BLaER1 treated with 17β-estradiol and CSF1 and Interleukin-3, amounts not matched to agents 10 nM and 100 nM (cell line): ENCODE measurements at regions not wholly inside any gene's neighbourhood (a gene's known extent, or its start where the extent isn't known, plus 50 kb on each side); places are given as distances from the start of the nearest gene placed in this dataset.

Experiments
- H3K27ac ChIP-seq, 11 experiments: shearing (Covaris generic); formaldehyde crosslinking; 2 replicates each; pipeline ENCODE4 v1.8.1; 2022
- H3K27me3 ChIP-seq, 11 experiments: shearing (Covaris generic); formaldehyde crosslinking; 2 replicates each; pipeline ENCODE4 v1.8.1; 2022
- H3K36me3 ChIP-seq, 11 experiments: shearing (Covaris generic); formaldehyde crosslinking; 2 replicates each; pipeline ENCODE4 v1.8.1; 2022
- H3K4me1 ChIP-seq, 10 experiments: shearing (Covaris generic); formaldehyde crosslinking; 2 replicates each; pipeline ENCODE4 v1.8.1; 2022
- H3K4me2 ChIP-seq, 11 experiments: shearing (Covaris generic); formaldehyde crosslinking; 2 replicates each; pipeline ENCODE4 v1.8.1; 2022
- H3K4me3 ChIP-seq, 10 experiments: shearing (Covaris generic); formaldehyde crosslinking; 2 replicates each; pipeline ENCODE4 v1.8.1; 2022
- H3K9ac ChIP-seq, 11 experiments: shearing (Covaris generic); formaldehyde crosslinking; 2 replicates each; pipeline ENCODE4 v1.8.1; 2022
- H3K9me3 ChIP-seq, 11 experiments: shearing (Covaris generic); formaldehyde crosslinking; replicated peaks in 1 of 11; 2 replicates each; pipeline ENCODE4 v1.8.1; 2022
- H4K20me1 ChIP-seq, 11 experiments: shearing (Covaris generic); formaldehyde crosslinking; 2 replicates each; pipeline ENCODE4 v1.8.1; 2022
- Cebpa-rat ChIP-seq, 11 experiments: shearing (Covaris generic); IDR thresholded peaks; 2 replicates each; pipeline ENCODE4 v1.8.1; 2022

GRCh38 chr18:38081516-38081915, 515.9 kb upstream of the CELF4 start:
- Histone ChIP-seq H3K4me1 (no peaks in the 10 kb centered on the region), H3K4me3 (no peak overlapping the region), H4K20me1 (no peaks in the 10 kb centered on the region), H3K4me2 (no peak overlapping the region), H3K9ac (no peak overlapping the region), H3K9me3 (no peaks in the 10 kb centered on the region), H3K36me3 (no peaks in the 10 kb centered on the region), H3K27ac (no peak overlapping the region), H3K27me3 (no peaks in the 10 kb centered on the region)
- TF ChIP-seq Cebpa-rat (IDR thresholded peaks at IDR 0.05): no peak

DNA sequence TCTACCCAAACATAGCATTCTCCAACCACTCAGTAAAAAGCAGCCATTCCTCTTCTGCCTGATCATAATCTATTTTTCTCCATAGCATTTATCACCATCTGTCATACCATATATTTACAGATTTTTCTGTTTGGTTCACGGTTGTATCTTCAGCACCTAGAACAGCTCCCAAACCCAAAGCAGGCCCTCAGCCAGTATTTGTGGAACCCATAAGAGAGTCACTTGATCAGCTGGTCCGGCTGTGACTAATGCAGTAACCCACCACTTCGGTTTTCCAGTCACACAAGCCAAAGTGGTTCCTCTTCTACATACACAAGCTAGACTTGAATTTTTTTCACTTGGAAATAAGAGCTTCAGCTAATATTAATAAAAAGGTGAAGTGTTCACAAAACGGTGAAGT, 511.6 kb upstream of the CELF4 start:
- Histone ChIP-seq H3K4me1 (no peaks in the 10 kb centered on the region), H3K27ac (no peak overlapping the region), H3K36me3 (no peaks in the 10 kb centered on the region), H3K27me3 (no peaks in the 10 kb centered on the region), H3K9me3 (no peaks in the 10 kb centered on the region), H3K4me3 (no peak overlapping the region), H3K4me2 (no peak overlapping the region), H3K9ac (no peak overlapping the region), H4K20me1 (no peaks in the 10 kb centered on the region)
- no peak for TF ChIP-seq Cebpa-rat (IDR thresholded peaks at IDR 0.05)

- Histone ChIP-seq H4K20me1 (no peaks in the 10 kb centered on the region), H3K27ac (no peak overlapping the region), H3K4me2 (no peak overlapping the region), H3K27me3 (no peaks in the 10 kb centered on the region), H3K9me3 (no peaks in the 10 kb centered on the region), H3K4me3 (no peak overlapping the region), H3K4me1 (no peaks in the 10 kb centered on the region), H3K9ac (no peak overlapping the region), H3K36me3 (no peaks in the 10 kb centered on the region)
- TF ChIP-seq Cebpa-rat (IDR thresholded peaks at IDR 0.05): no peak
Observed at GRCh38 chr18:38076346-38077070, 510.9 kb upstream of the CELF4 start.

- Histone ChIP-seq H3K4me1 (no peaks in the 10 kb centered on the region), H3K9ac (no peak overlapping the region), H3K9me3 (no peaks in the 10 kb centered on the region), H3K27me3 (no peaks in the 10 kb centered on the region), H4K20me1 (no peaks in the 10 kb centered on the region), H3K27ac (no peak overlapping the region), H3K4me3 (no peak overlapping the region), H3K4me2 (no peak overlapping the region), H3K36me3 (no peaks in the 10 kb centered on the region)
- no peak for TF ChIP-seq Cebpa-rat (IDR thresholded peaks at IDR 0.05)
Observed at GRCh38 chr18:38074298-38074876, 508.8 kb upstream of the CELF4 start.

DNA sequence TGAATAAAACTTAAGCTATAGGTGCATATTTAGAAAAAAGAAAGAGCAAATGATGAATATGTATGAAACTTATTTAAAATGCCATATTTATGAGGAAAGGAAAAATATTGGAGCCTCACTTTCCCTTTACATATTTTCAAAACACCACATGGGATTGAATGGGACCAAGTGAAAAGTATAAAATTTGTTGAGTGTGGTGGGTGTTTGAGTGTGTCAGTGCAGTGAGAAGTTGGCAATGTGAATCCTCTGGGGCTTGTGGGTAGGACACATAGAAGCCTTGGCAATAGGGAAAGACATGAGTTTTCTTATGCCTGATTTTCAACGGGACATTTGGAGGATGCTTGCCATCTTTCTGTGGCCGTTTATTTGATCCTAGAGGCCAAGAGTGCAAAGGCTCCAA, 502.2 kb upstream of the CELF4 start:
- no peaks in the 10 kb centered on the region for H4K20me1 ChIP-seq
- H3K4me2 ChIP-seq: no peak overlapping the region
- H3K36me3 ChIP-seq: no peaks in the 10 kb centered on the region
- H3K4me1 ChIP-seq: no peaks in the 10 kb centered on the region
- H3K9me3 ChIP-seq: peaks cover 0 to 6% (median 0%) of the 10 kb centered on the region in 11 experiments; a peak in 2 of 22 replicates
- no peak overlapping the region for H3K27ac ChIP-seq
- H3K27me3 ChIP-seq: no peaks in the 10 kb centered on the region
- H3K4me3 ChIP-seq: no peak overlapping the region
- H3K9ac ChIP-seq: no peak overlapping the region
- TF ChIP-seq Cebpa-rat (IDR thresholded peaks at IDR 0.05): no peak

- Histone ChIP-seq H3K9ac (no peak overlapping the region), H4K20me1 (no peaks in the 10 kb centered on the region), H3K4me3 (no peak overlapping the region), H3K27ac (no peak overlapping the region), H3K9me3 (peaks cover 0 to 6% (median 0%) of the 10 kb centered on the region in 11 experiments; a peak in 2 of 22 replicates), H3K4me2 (no peak overlapping the region), H3K36me3 (no peaks in the 10 kb centered on the region), H3K27me3 (no peaks in the 10 kb centered on the region), H3K4me1 (no peaks in the 10 kb centered on the region)
- TF ChIP-seq Cebpa-rat (IDR thresholded peaks at IDR 0.05): no peak
Observed at GRCh38 chr18:38067086-38067485, 501.5 kb upstream of the CELF4 start.

- no peaks in the 10 kb centered on the region for H3K9me3 ChIP-seq
- no peak overlapping the region for H3K4me3 ChIP-seq
Observed at GRCh38 chr18:38052879-38053590, 487.4 kb upstream of the CELF4 start.

DNA sequence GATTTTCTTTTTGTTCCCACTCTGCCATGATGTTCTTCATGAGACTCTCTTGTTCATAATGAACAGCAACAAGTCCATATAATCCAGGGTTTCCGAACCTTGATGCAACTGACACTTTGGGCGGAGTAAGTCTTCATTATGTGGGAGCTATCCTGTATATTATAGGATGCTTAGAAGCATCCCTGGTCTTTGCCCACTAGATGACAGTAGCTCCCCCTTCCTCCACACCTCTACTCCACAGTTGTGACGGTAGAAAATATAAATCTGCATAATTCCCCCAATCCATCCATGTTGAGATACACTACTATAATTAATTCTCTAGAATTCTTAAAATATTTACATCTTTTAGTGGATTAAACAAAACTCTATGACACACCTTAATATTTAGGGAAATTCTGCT, 482.2 kb upstream of the CELF4 start:
- no peak for TF ChIP-seq Cebpa-rat (IDR thresholded peaks at IDR 0.05)

More at GRCh38 chr18:38052879-38053590, 487.4 kb upstream of the CELF4 start:
- H3K27ac ChIP-seq: no peak overlapping the region
- H3K36me3 ChIP-seq: no peaks in the 10 kb centered on the region
- H3K4me1 ChIP-seq: no peaks in the 10 kb centered on the region
- no peaks in the 10 kb centered on the region for H3K27me3 ChIP-seq
- H3K4me2 ChIP-seq: no peak overlapping the region
- TF ChIP-seq Cebpa-rat (IDR thresholded peaks at IDR 0.05): no peak
- H3K9ac ChIP-seq: no peak overlapping the region
- no peaks in the 10 kb centered on the region for H4K20me1 ChIP-seq

GRCh38 chr18:38046651-38047050, 481.1 kb upstream of the CELF4 start:
- H3K9me3 ChIP-seq: no peaks in the 10 kb centered on the region
- H3K9ac ChIP-seq: no peak overlapping the region
- H3K4me1 ChIP-seq: no peaks in the 10 kb centered on the region
- no peak overlapping the region for H3K4me2 ChIP-seq
- H3K27me3 ChIP-seq: no peaks in the 10 kb centered on the region
- no peak for TF ChIP-seq Cebpa-rat (IDR thresholded peaks at IDR 0.05)
- H3K27ac ChIP-seq: no peak overlapping the region
- no peak overlapping the region for H3K4me3 ChIP-seq
- no peaks in the 10 kb centered on the region for H3K36me3 ChIP-seq
- H4K20me1 ChIP-seq: no peaks in the 10 kb centered on the region

More for the DNA sequence above, 482.2 kb upstream of the CELF4 start:
- Histone ChIP-seq H3K27ac (no peak overlapping the region), H3K9ac (no peak overlapping the region), H3K36me3 (no peaks in the 10 kb centered on the region), H3K27me3 (no peaks in the 10 kb centered on the region), H4K20me1 (no peaks in the 10 kb centered on the region), H3K4me1 (no peaks in the 10 kb centered on the region), H3K4me3 (no peak overlapping the region), H3K9me3 (no peaks in the 10 kb centered on the region), H3K4me2 (no peak overlapping the region)
